IPS-20b (cell line): ENCODE measurements at regions not wholly inside any gene's neighbourhood (a gene's known extent, or its start where the extent isn't known, plus 50 kb on each side); places are given as distances from the start of the nearest gene placed in this dataset.
"Not testable (repeated sequence)": the region's sequence is repeated elsewhere in the genome, so short reads cannot be mapped to it uniquely, and the experiment has no call there.

Source experiments
- H3K27ac ChIP-seq: one replicate; pipeline ENCODE4 v1.5.1; 2013; ENCODE audit warnings: low read length
- H3K27me3 ChIP-seq: 2 replicates; pipeline ENCODE4 v1.6.1; 2013; ENCODE audit warnings: mild to moderate bottlenecking, low read length, inconsistent platforms; ENCODE audit not compliant: insufficient read depth
- H3K36me3 ChIP-seq: 2 replicates; pipeline ENCODE4 v1.6.1; 2013; ENCODE audit warnings: low read depth, mild to moderate bottlenecking, inconsistent platforms, low read length, moderate library complexity; ENCODE audit not compliant: insufficient read depth
- H3K4me1 ChIP-seq: 2 replicates; pipeline ENCODE4 v1.6.1; 2013; ENCODE audit warnings: mild to moderate bottlenecking, control low read depth, inconsistent platforms, low read length, moderate library complexity; ENCODE audit not compliant: insufficient read depth
- H3K4me3 ChIP-seq: 2 replicates; pipeline ENCODE4 v1.5.1; 2013; ENCODE audit warnings: mild to moderate bottlenecking, low read length, inconsistent platforms
- H3K9ac ChIP-seq: 2 replicates; pipeline ENCODE4 v1.6.1; 2013; ENCODE audit warnings: low read depth, mild to moderate bottlenecking, inconsistent platforms, low read length, moderate library complexity
- H3K9me3 ChIP-seq: 2 replicates; pipeline ENCODE4 v1.6.1; 2013; ENCODE audit warnings: mild to moderate bottlenecking, low read depth, low read length, inconsistent platforms; ENCODE audit not compliant: insufficient read depth

GRCh38 chr2:76697439-76697838 is 824.7 kb downstream of the LRRTM4 start:
- H3K27ac ChIP-seq, H3K27me3 ChIP-seq, H3K9ac ChIP-seq, H3K4me3 ChIP-seq, H3K4me1 ChIP-seq, H3K9me3 ChIP-seq, H3K36me3 ChIP-seq: not testable (repeated sequence)

GRCh38 chr2:76692908-76693307 is 829.3 kb downstream of the LRRTM4 start:
- H3K9ac ChIP-seq = no peak overlapping the region
- no peaks in the 10 kb centered on the region for H3K27me3 ChIP-seq
- H3K9me3 ChIP-seq = no peaks in the 10 kb centered on the region
- no peak overlapping the region for H3K4me3 ChIP-seq
- H3K27ac ChIP-seq = no peak overlapping the region
- H3K36me3 ChIP-seq = no peaks in the 10 kb centered on the region
- no peaks in the 10 kb centered on the region for H3K4me1 ChIP-seq

- Histone ChIP-seq H3K4me1 (no peaks in the 10 kb centered on the region), H3K9ac (no peak overlapping the region), H3K27me3 (no peaks in the 10 kb centered on the region), H3K36me3 (no peaks in the 10 kb centered on the region), H3K4me3 (no peak overlapping the region), H3K27ac (no peak overlapping the region), H3K9me3 (no peaks in the 10 kb centered on the region)
Observed at GRCh38 chr2:76688732-76689131, 833.4 kb downstream of the LRRTM4 start.

GRCh38 chr2:76687923-76688322 is 834.3 kb downstream of the LRRTM4 start:
- Histone ChIP-seq H3K27ac (no peak overlapping the region), H3K4me1 (no peaks in the 10 kb centered on the region), H3K36me3 (no peaks in the 10 kb centered on the region), H3K9ac (no peak overlapping the region), H3K9me3 (no peaks in the 10 kb centered on the region), H3K4me3 (no peak overlapping the region), H3K27me3 (no peaks in the 10 kb centered on the region)

GRCh38 chr2:76684756-76685155 is 837.4 kb downstream of the LRRTM4 start:
- Histone ChIP-seq H3K4me3 (no peak overlapping the region), H3K4me1 (no peaks in the 10 kb centered on the region), H3K9me3 (no peaks in the 10 kb centered on the region), H3K27ac (no peak overlapping the region), H3K27me3 (no peaks in the 10 kb centered on the region), H3K9ac (no peak overlapping the region), H3K36me3 (no peaks in the 10 kb centered on the region)

- peak overlapping the region; percentile 36; the same call in 1 of the 2 replicates for H3K4me3 ChIP-seq
- peaks cover 17% of the 10 kb centered on the region; the same call in 1 of the 2 replicates for H3K4me1 ChIP-seq
- H3K27ac ChIP-seq = peak overlapping the region; percentile 58
- H3K9me3 ChIP-seq = no peaks in the 10 kb centered on the region
- 0 out of 2 replicates have a peak overlapping the region, but pooled peaks have one; percentile 7 for H3K9ac ChIP-seq
- H3K36me3 ChIP-seq = no peaks in the 10 kb centered on the region
- H3K27me3 ChIP-seq = no peaks in the 10 kb centered on the region
Observed at GRCh38 chr2:76679025-76679396, 843.2 kb downstream of the LRRTM4 start.

GRCh38 chr2:76678383-76679024 is 843.7 kb downstream of the LRRTM4 start:
- 0 out of 2 replicates have a peak overlapping the region, but pooled peaks have one; percentile 36 for H3K4me3 ChIP-seq
- H3K36me3 ChIP-seq = no peaks in the 10 kb centered on the region
- H3K4me1 ChIP-seq = peaks cover 17% of the 10 kb centered on the region; the same call in 1 of the 2 replicates
- no peaks in the 10 kb centered on the region for H3K9me3 ChIP-seq
- H3K9ac ChIP-seq = 0 out of 2 replicates have a peak overlapping the region, but pooled peaks have one; percentile 7
- no peaks in the 10 kb centered on the region for H3K27me3 ChIP-seq
- H3K27ac ChIP-seq = no peak overlapping the region

DNA sequence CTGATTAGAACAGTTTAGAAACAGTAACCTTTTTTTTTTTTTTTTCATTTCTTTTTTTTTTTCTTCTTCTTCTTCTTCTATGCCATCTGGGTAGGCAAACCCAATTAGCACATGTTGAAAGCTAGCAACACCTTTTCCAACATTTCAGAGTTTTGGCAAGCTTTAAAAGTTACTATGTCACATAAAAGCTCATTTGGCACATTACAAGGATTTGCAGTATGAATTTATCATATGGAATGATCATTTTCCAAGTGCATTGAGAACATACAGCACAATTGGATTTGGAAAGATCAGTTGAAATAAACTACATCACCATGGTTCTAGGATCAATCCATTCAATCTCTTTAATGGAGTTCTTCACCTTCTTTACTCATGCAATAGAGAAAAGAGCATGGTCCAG is 847.0 kb downstream of the LRRTM4 start:
- Histone ChIP-seq H3K27ac (no peak overlapping the region), H3K4me1 (peaks cover 17% of the 10 kb centered on the region; the same call in 1 of the 2 replicates), H3K4me3 (no peak overlapping the region)

DNA sequence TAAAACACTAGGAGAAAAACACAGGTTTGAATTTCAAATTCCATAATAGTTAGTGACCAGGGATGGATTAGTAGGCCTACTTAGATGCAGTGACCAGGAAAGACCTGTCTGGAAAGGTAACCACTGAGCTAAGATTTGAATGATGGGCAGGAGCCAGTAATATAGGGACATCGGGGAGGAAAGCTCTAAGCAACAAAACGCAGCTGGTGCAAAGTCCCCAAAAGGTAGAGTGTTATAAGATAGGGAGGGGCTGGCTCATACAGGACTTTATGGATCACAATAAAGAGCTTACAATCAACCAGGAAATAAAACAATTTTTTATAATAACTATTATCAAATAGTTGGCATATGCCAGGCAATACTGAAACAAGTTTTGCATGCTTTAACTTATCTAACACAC is 849.4 kb downstream of the LRRTM4 start:
- Histone ChIP-seq H3K4me3 (no peak overlapping the region), H3K27me3 (no peaks in the 10 kb centered on the region), H3K36me3 (no peaks in the 10 kb centered on the region), H3K9ac (no peak overlapping the region), H3K27ac (no peak overlapping the region), H3K9me3 (no peaks in the 10 kb centered on the region), H3K4me1 (0 out of 2 replicates have a peak, but pooled peaks cover 3% of the 10 kb centered on the region)

More for the DNA sequence above, 847.0 kb downstream of the LRRTM4 start:
- Histone ChIP-seq H3K9me3 (no peaks in the 10 kb centered on the region), H3K36me3 (no peaks in the 10 kb centered on the region), H3K27me3 (no peaks in the 10 kb centered on the region), H3K9ac (no peak overlapping the region)

- H3K36me3 ChIP-seq = no peaks in the 10 kb centered on the region
- no peaks in the 10 kb centered on the region for H3K27me3 ChIP-seq
- no peaks in the 10 kb centered on the region for H3K9me3 ChIP-seq
Observed at GRCh38 chr2:76669966-76670465, 852.2 kb downstream of the LRRTM4 start.

GRCh38 chr2:76668279-76668678 is 853.9 kb downstream of the LRRTM4 start:
- Histone ChIP-seq H3K9me3 (no peaks in the 10 kb centered on the region), H3K9ac (no peak overlapping the region), H3K4me3 (no peak overlapping the region), H3K4me1 (no peaks in the 10 kb centered on the region), H3K27me3 (no peaks in the 10 kb centered on the region), H3K27ac (no peak overlapping the region), H3K36me3 (no peaks in the 10 kb centered on the region)

More at GRCh38 chr2:76669966-76670465, 852.2 kb downstream of the LRRTM4 start:
- no peak overlapping the region for H3K9ac ChIP-seq
- H3K27ac ChIP-seq = no peak overlapping the region
- no peak overlapping the region for H3K4me3 ChIP-seq
- no peaks in the 10 kb centered on the region for H3K4me1 ChIP-seq

DNA sequence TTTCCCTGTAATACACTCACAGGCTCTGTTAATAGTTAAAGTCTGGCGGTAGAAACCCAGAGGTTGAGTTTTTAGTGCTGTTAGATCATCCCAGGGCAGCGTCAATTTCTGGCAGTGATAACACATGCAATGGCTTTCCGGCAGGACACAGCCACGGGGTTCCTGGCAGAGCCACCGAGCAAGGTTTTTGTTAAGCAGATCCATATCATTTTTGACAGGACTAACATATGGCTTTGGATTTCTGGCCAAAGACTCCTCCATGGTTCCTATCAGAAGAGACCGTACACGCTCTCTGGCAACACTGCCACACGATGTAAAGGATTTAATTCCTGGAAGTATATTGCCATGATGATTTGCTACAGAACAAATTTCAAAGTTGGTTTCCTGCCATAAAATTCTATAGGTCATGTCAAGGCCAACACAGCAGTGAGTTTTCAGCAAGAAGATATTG is 854.3 kb downstream of the LRRTM4 start:
- no peak overlapping the region for H3K9ac ChIP-seq
- no peak overlapping the region for H3K27ac ChIP-seq
- no peak overlapping the region for H3K4me3 ChIP-seq
- no peaks in the 10 kb centered on the region for H3K9me3 ChIP-seq
- H3K36me3 ChIP-seq = no peaks in the 10 kb centered on the region
- no peaks in the 10 kb centered on the region for H3K27me3 ChIP-seq
- H3K4me1 ChIP-seq = no peaks in the 10 kb centered on the region
